ENCODE measurements at regions not wholly inside any gene's neighbourhood (a gene's known extent, or its start where the extent isn't known, plus 50 kb on each side); places are given as distances from the start of the nearest gene placed in this dataset.

- TF ChIP-seq CTCF (IDR thresholded peaks at IDR 0.05; ENCODE audit: extremely low read depth, insufficient read depth, missing control alignments): no peak
- in situ Hi-C loops (cut with MboI; ENCODE audit: low pct_unique_long_range_greater_than_20kb, low sequenced_read_pairs, unreplicated experiment): loop anchor here (10.0 kb wide), 1 partner anchor 197 kb away; no protein-coding TSS in a partner anchor
- no peak for DNase-seq (ENCODE audit: low spot score)
These were observed 103.2 kb upstream of the NAV3 start for GRCh38 chr12:77727442-77728001.

- DNase-seq (ENCODE audit: low spot score): no peak
- in situ Hi-C loops (cut with MboI; ENCODE audit: low pct_unique_long_range_greater_than_20kb, low sequenced_read_pairs, unreplicated experiment): loop anchor here (10.0 kb wide), 1 partner anchor 199 kb away; no protein-coding TSS in a partner anchor
- no peak for TF ChIP-seq CTCF (IDR thresholded peaks at IDR 0.05; ENCODE audit: extremely low read depth, insufficient read depth, missing control alignments)
These were observed 105.1 kb upstream of the NAV3 start for GRCh38 chr12:77725611-77726010.

- peak; percentile 76 for TF ChIP-seq CTCF (IDR thresholded peaks at IDR 0.05; ENCODE audit: extremely low read depth, insufficient read depth, missing control alignments)
- in situ Hi-C loops (cut with MboI; ENCODE audit: low pct_unique_long_range_greater_than_20kb, low sequenced_read_pairs, unreplicated experiment): loop anchor here (10.0 kb wide), 1 partner anchor 200 kb away; no protein-coding TSS in a partner anchor
- no peak for DNase-seq (ENCODE audit: low spot score)
These were observed 106.2 kb upstream of the NAV3 start for GRCh38 chr12:77724367-77724957.

GRCh38 chr12:77723308-77723707 lies 107.4 kb upstream of the NAV3 start:
- no peak for DNase-seq (ENCODE audit: low spot score)
- in situ Hi-C loops (cut with MboI; ENCODE audit: low pct_unique_long_range_greater_than_20kb, low sequenced_read_pairs, unreplicated experiment): loop anchor here (10.0 kb wide), 1 partner anchor 201 kb away; no protein-coding TSS in a partner anchor
- no peak for TF ChIP-seq CTCF (IDR thresholded peaks at IDR 0.05; ENCODE audit: extremely low read depth, insufficient read depth, missing control alignments)

GRCh38 chr12:77722536-77722935 lies 108.2 kb upstream of the NAV3 start:
- no peak for DNase-seq (ENCODE audit: low spot score)
- in situ Hi-C loops (cut with MboI; ENCODE audit: low pct_unique_long_range_greater_than_20kb, low sequenced_read_pairs, unreplicated experiment): loop anchor here (10.0 kb wide), 1 partner anchor 202 kb away; no protein-coding TSS in a partner anchor
- TF ChIP-seq CTCF (IDR thresholded peaks at IDR 0.05; ENCODE audit: extremely low read depth, insufficient read depth, missing control alignments): no peak

GRCh38 chr12:77720258-77720657 lies 110.4 kb upstream of the NAV3 start:
- no peak for TF ChIP-seq CTCF (IDR thresholded peaks at IDR 0.05; ENCODE audit: extremely low read depth, insufficient read depth, missing control alignments)
- in situ Hi-C loops (cut with MboI; ENCODE audit: low pct_unique_long_range_greater_than_20kb, low sequenced_read_pairs, unreplicated experiment): loop anchor here (10.0 kb wide), 1 partner anchor 205 kb away; no protein-coding TSS in a partner anchor
- no peak for DNase-seq (ENCODE audit: low spot score)
